ENCODE measurements at regions not wholly inside any gene's neighbourhood (a gene's known extent, or its start where the extent isn't known, plus 50 kb on each side); places are given as distances from the start of the nearest gene placed in this dataset.

DNA sequence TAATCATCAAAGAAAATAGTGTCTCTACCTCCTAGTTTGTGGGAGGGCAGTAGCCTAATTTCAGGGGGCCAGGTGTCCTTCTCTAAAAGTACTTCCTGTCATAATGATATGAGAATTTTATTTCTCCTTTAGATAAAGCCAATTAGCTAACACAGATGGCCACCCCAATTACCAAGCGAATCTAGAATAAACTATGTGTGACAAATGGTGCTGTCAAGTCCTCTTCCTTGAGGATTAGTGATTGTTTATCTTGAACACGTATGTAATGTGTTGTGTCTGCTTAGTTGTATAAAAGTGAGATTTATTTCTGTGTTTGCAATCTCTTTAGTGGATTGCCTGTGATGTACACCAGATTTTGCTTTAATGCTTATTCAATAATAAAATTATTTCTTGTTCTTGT is 1120.0 kb downstream of the SORCS1 start:
- H3K4me2 ChIP-seq (ENCODE audit: low read depth, low read length, poor library complexity, severe bottlenecking) = no peak overlapping the region
- no peak overlapping the region for H3K9ac ChIP-seq (ENCODE audit: low read length)
- no peaks in the 10 kb centered on the region for H3F3A ChIP-seq (ENCODE audit: insufficient read depth)
- H3K27ac ChIP-seq (ENCODE audit: low read depth, low read length) = no peak overlapping the region
- no peak overlapping the region for H3K4me3 ChIP-seq (ENCODE audit: insufficient read depth, low read length, poor library complexity, severe bottlenecking)
- no peaks in the 10 kb centered on the region for H3K9me3 ChIP-seq (ENCODE audit: insufficient read depth, low read length)
- no peaks in the 10 kb centered on the region for H3K79me2 ChIP-seq (ENCODE audit: insufficient read depth, low read length)
- H2AFZ ChIP-seq (ENCODE audit: low read depth, low read length, severe bottlenecking) = no peak overlapping the region
- no peaks in the 10 kb centered on the region for H3K36me3 ChIP-seq (ENCODE audit: low read length)
- no peak for TF ChIP-seq EZH2phosphoT487 (conservative IDR thresholded peaks at IDR 0.05; ENCODE audit: low read length)
- TF ChIP-seq, protein P1, sequence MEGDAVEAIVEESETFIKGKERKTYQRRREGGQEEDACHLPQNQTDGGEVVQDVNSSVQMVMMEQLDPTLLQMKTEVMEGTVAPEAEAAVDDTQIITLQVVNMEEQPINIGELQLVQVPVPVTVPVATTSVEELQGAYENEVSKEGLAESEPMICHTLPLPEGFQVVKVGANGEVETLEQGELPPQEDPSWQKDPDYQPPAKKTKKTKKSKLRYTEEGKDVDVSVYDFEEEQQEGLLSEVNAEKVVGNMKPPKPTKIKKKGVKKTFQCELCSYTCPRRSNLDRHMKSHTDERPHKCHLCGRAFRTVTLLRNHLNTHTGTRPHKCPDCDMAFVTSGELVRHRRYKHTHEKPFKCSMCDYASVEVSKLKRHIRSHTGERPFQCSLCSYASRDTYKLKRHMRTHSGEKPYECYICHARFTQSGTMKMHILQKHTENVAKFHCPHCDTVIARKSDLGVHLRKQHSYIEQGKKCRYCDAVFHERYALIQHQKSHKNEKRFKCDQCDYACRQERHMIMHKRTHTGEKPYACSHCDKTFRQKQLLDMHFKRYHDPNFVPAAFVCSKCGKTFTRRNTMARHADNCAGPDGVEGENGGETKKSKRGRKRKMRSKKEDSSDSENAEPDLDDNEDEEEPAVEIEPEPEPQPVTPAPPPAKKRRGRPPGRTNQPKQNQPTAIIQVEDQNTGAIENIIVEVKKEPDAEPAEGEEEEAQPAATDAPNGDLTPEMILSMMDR (IDR thresholded peaks at IDR 0.05; ENCODE audit: insufficient read depth, low read length, poor library complexity, severe bottlenecking) = no peak
- no peaks in the 10 kb centered on the region for H3K9me2 ChIP-seq (replicated peaks; ENCODE audit: insufficient read depth, low read length)
- H4K20me1 ChIP-seq (ENCODE audit: low read depth, low read length) = no peaks in the 10 kb centered on the region
- H3K27me3 ChIP-seq (ENCODE audit: low read length) = no peaks in the 10 kb centered on the region

DNA sequence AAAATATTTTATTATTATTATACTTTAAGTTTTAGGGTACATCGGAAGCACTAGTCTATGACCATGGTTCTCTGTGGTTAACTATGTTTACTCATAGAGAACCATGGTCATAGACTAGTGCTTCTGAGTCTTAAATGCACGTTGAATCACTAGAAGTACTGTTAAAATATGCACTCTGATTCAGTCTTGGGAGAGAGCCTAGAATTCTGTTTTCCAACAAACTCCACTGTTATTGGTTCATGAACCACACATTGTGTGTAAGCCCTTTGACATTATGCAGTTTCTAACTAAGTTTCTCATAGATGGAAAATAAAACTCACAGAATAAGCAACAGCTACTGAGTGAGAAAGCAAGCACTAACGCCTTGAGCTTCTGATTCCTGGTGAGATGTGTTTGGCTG is 1120.6 kb downstream of the SORCS1 start:
- H2AFZ ChIP-seq (ENCODE audit: low read depth, low read length, severe bottlenecking) = no peak overlapping the region
- H3K9ac ChIP-seq (ENCODE audit: low read length) = no peak overlapping the region

DNA sequence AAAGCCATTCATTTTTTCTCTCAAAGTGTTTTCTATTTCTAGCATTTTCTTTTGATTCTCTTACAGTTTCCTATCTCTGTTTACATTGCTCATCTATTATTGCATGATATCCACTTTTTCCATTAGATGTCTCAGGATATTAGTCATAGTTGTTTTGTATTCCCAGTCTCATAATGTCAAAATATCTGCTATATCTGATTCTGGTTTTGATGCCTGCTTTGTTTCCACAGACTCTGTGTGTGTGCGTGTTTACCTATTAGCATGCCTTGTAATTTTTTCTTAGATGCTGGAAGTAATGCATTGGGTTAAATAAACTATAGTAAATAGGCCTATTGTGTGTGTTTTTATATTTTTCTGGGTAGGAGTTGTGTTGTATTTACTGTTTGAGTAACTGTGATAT is 1126.3 kb downstream of the SORCS1 start:
- Histone ChIP-seq H3K9me3 (ENCODE audit: insufficient read depth, low read length) (no peaks in the 10 kb centered on the region), H4K20me1 (ENCODE audit: low read depth, low read length) (no peaks in the 10 kb centered on the region), H3K4me2 (ENCODE audit: low read depth, low read length, poor library complexity, severe bottlenecking) (no peak overlapping the region), H3F3A (ENCODE audit: insufficient read depth) (no peaks in the 10 kb centered on the region), H3K9ac (ENCODE audit: low read length) (no peak overlapping the region), H3K27me3 (ENCODE audit: low read length) (no peaks in the 10 kb centered on the region), H3K4me3 (ENCODE audit: insufficient read depth, low read length, poor library complexity, severe bottlenecking) (no peak overlapping the region), H3K79me2 (ENCODE audit: insufficient read depth, low read length) (no peaks in the 10 kb centered on the region), H3K27ac (ENCODE audit: low read depth, low read length) (no peak overlapping the region), H2AFZ (ENCODE audit: low read depth, low read length, severe bottlenecking) (no peak overlapping the region), H3K36me3 (ENCODE audit: low read length) (no peaks in the 10 kb centered on the region), H3K9me2 (replicated peaks; ENCODE audit: insufficient read depth, low read length) (no peaks in the 10 kb centered on the region)
- TF ChIP-seq, protein P1 (IDR thresholded peaks at IDR 0.05; ENCODE audit: insufficient read depth, low read length, poor library complexity, severe bottlenecking) = no peak
- TF ChIP-seq EZH2phosphoT487 (conservative IDR thresholded peaks at IDR 0.05; ENCODE audit: low read length) = no peak

More for the DNA sequence above, 1120.6 kb downstream of the SORCS1 start:
- no peak for TF ChIP-seq EZH2phosphoT487 (conservative IDR thresholded peaks at IDR 0.05; ENCODE audit: low read length)
- TF ChIP-seq, protein P1 (IDR thresholded peaks at IDR 0.05; ENCODE audit: insufficient read depth, low read length, poor library complexity, severe bottlenecking) = no peak
- no peaks in the 10 kb centered on the region for H3F3A ChIP-seq (ENCODE audit: insufficient read depth)
- no peaks in the 10 kb centered on the region for H3K9me2 ChIP-seq (replicated peaks; ENCODE audit: insufficient read depth, low read length)
- H3K27me3 ChIP-seq (ENCODE audit: low read length) = no peaks in the 10 kb centered on the region
- H3K4me3 ChIP-seq (ENCODE audit: insufficient read depth, low read length, poor library complexity, severe bottlenecking) = no peak overlapping the region
- H3K79me2 ChIP-seq (ENCODE audit: insufficient read depth, low read length) = no peaks in the 10 kb centered on the region
- no peak overlapping the region for H3K27ac ChIP-seq (ENCODE audit: low read depth, low read length)
- H4K20me1 ChIP-seq (ENCODE audit: low read depth, low read length) = no peaks in the 10 kb centered on the region
- no peaks in the 10 kb centered on the region for H3K9me3 ChIP-seq (ENCODE audit: insufficient read depth, low read length)
- no peaks in the 10 kb centered on the region for H3K36me3 ChIP-seq (ENCODE audit: low read length)
- H3K4me2 ChIP-seq (ENCODE audit: low read depth, low read length, poor library complexity, severe bottlenecking) = no peak overlapping the region
